ENCODE measurements at regions not wholly inside any gene's neighbourhood (a gene's known extent, or its start where the extent isn't known, plus 50 kb on each side); places are given as distances from the start of the nearest gene placed in this dataset.

- no peak for TF ChIP-seq CUX1 (IDR thresholded peaks at IDR 0.05; ENCODE audit: insufficient replicate concordance, low read depth, low read length)
These were observed 235.3 kb upstream of the NRIP1 start (continued) for GRCh38 chr21:15300131-15300530.

GRCh38 chr21:15301014-15301413 is 236.2 kb upstream of the NRIP1 start:
- no peak overlapping the region for H3K9ac ChIP-seq (ENCODE audit: control insufficient read depth, insufficient read depth, low read length)
- H3K79me2 ChIP-seq (ENCODE audit: control insufficient read depth, insufficient read depth, low read length), result no peaks in the 10 kb centered on the region
- BruUV-seq (replicated peaks), result no TSS peak
- H3K27me3 ChIP-seq (replicated peaks in 1 of 2; ENCODE audit: control insufficient read depth in 2 of 2, insufficient read depth in 2 of 2, low read length in 1 of 2), result no peaks in the 10 kb centered on the region
- TF ChIP-seq IKZF2 (IDR thresholded peaks at IDR 0.05) (no peak), GATAD2B (conservative IDR thresholded peaks at IDR 0.05; ENCODE audit: low read depth) (no peak), TAF1 (IDR thresholded peaks at IDR 0.05; ENCODE audit: borderline replicate concordance, low read depth, low read length) (no peak), MYB (IDR thresholded peaks at IDR 0.05; ENCODE audit: borderline replicate concordance, low read depth, low read length) (no peak), KAT2A (conservative IDR thresholded peaks at IDR 0.05; ENCODE audit: control insufficient read depth, low read depth, low read length) (no peak), EP300 (IDR thresholded peaks at IDR 0.05; ENCODE audit: borderline replicate concordance in 1 of 2, control insufficient read depth in 1 of 2, low read depth in 2 of 2, low read length in 2 of 2) (no peak)
- RAD21 ChIA-PET (ENCODE audit: unreplicated experiment), result no interaction called here
- no peak overlapping the region for H3K4me3 ChIP-seq
- no peak overlapping the region for H2AFZ ChIP-seq (ENCODE audit: control insufficient read depth, low read depth, low read length)
- DNase-seq (ENCODE audit: low read depth, low spot score) (no peak), FAIRE-seq (no peak), ATAC-seq (no peak)
- 10% methylated on average over 3 of the region's 3 CpGs for WGBS (ENCODE audit: insufficient coverage, insufficient replicate concordance, low lambda C conversion rate, missing lambda C conversion rate)
- no peak overlapping the region for H3K4me2 ChIP-seq (ENCODE audit: control insufficient read depth, insufficient read depth)
- POLR2A ChIA-PET, result no interaction called here
- in situ Hi-C loops (cut with MboI), result no loop called here
- H3K36me3 ChIP-seq (ENCODE audit: control insufficient read depth in 2 of 2, insufficient read depth in 2 of 2, low read length in 1 of 2), result no peaks in the 10 kb centered on the region
- no peaks in the 10 kb centered on the region for H4K20me1 ChIP-seq (ENCODE audit: control insufficient read depth, insufficient read depth)
- intact Hi-C loops (cut with micrococcal nuclease; ENCODE audit: unreplicated experiment), result no loop called here
- CTCF ChIA-PET, result interaction anchor here (0.6 kb wide), 1 partner anchor 20 kb away, joined by 3 read pairs; no protein-coding TSS in a partner anchor
- H3K9me3 ChIP-seq (replicated peaks; ENCODE audit: control insufficient read depth, insufficient read depth, low read length), result no peaks in the 10 kb centered on the region
- H3K4me1 ChIP-seq (ENCODE audit: control insufficient read depth, insufficient read depth, low read length), result no peaks in the 10 kb centered on the region
- SMC1A ChIA-PET (ENCODE audit: uncharacterized antibody, unreplicated experiment), result no interaction called here
- H3K27ac ChIP-seq (ENCODE audit: control insufficient read depth, insufficient read depth), result no peak overlapping the region
